Testis (tissue), 2 donors: ENCODE measurements at regions not wholly inside any gene's neighbourhood (a gene's known extent, or its start where the extent isn't known, plus 50 kb on each side); places are given as distances from the start of the nearest gene placed in this dataset.

Experiments
- DNase-seq: peaks from one replicate; pipeline ENCODE4 v3.0.0-alpha.2; 2019
- H3K27ac ChIP-seq, 2 donors: fragments of 200-600 bp; sonication (generic); one replicate each; pipeline ENCODE4 v1.5.1; 2019
- H3K27me3 ChIP-seq: fragments of 200-600 bp; sonication (generic); one replicate; pipeline ENCODE4 v1.5.1; 2019
- H3K36me3 ChIP-seq: fragments of 200-600 bp; sonication (generic); one replicate; pipeline ENCODE4 v1.5.1; 2017; ENCODE audit warnings: low read depth; ENCODE audit errors: missing control alignments
- H3K4me1 ChIP-seq: fragments of 200-600 bp; sonication (generic); one replicate; pipeline ENCODE4 v1.5.1; 2019
- H3K4me3 ChIP-seq, 2 donors: fragments of 200-600 bp; sonication (generic); one replicate each; pipeline ENCODE4 v1.5.1; 2017 to 2019
- H3K9me3 ChIP-seq: fragments of 200-600 bp; sonication (generic); one replicate; pipeline ENCODE4 v1.5.1; 2017
- POLR2A ChIP-seq: fragments of 450-650 bp; IDR thresholded peaks from one replicate; pipeline ENCODE4 v1.6.1; 2017; ENCODE audit warnings: antibody characterized with exemption, mild to moderate bottlenecking, moderate library complexity
- WGBS, 2 donors: methylation state at CpG; one replicate each; pipeline ENCODE4 v1.1.5; 2018; 5-methylcytosine and 5-hydroxymethylcytosine counted together
- intact Hi-C: fragments of 100-400 bp; cut with DNase I; formaldehyde crosslinking; loops from one replicate; pipeline ENCODE4 v1.15.1; 2023; ENCODE audit warnings: low total_unique reads
- TF ChIP-seq, protein P1 (sequence below), 3 experiments: fragments of 450-650 bp in 2 of 3; fragments of 200-600 bp in 1 of 3; sonication (generic) in 1 of 3; IDR thresholded peaks; one replicate each; pipeline ENCODE4 v1.5.1; 2016 to 2019; ENCODE audit warnings: antibody characterized with exemption in 3 of 3, mild to moderate bottlenecking in 2 of 3, moderate library complexity in 1 of 3

DNA sequence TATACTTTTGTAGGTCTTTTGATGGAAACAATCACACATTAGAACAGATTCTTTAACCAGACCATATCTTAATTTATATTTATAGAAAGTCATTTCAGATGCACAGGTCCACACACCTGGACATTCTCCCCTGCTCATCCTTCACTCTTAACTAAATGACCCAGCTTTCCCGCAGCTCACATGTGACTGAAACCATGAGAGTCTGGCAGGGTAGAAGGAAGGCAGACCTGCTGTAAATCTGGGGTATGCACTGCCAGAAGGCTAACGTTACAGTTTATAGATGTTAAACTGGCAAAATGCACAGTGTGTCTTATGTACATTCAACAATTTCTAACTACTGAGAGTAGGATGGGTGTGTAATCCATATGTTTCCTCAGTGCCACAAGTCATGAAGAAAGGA, 359.5 kb upstream of the SPTLC3 start:
- no peak for DNase-seq
- intact Hi-C loops, result no loop called here
- TF ChIP-seq POLR2A, result no peak
- TF ChIP-seq, protein P1, sequence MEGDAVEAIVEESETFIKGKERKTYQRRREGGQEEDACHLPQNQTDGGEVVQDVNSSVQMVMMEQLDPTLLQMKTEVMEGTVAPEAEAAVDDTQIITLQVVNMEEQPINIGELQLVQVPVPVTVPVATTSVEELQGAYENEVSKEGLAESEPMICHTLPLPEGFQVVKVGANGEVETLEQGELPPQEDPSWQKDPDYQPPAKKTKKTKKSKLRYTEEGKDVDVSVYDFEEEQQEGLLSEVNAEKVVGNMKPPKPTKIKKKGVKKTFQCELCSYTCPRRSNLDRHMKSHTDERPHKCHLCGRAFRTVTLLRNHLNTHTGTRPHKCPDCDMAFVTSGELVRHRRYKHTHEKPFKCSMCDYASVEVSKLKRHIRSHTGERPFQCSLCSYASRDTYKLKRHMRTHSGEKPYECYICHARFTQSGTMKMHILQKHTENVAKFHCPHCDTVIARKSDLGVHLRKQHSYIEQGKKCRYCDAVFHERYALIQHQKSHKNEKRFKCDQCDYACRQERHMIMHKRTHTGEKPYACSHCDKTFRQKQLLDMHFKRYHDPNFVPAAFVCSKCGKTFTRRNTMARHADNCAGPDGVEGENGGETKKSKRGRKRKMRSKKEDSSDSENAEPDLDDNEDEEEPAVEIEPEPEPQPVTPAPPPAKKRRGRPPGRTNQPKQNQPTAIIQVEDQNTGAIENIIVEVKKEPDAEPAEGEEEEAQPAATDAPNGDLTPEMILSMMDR (IDR thresholded peaks at IDR 0.05), result no peak
- H3K36me3 ChIP-seq, result no peaks in the 10 kb centered on the region
- no peak overlapping the region for H3K27ac ChIP-seq
- no peak overlapping the region for H3K4me3 ChIP-seq
- no peaks in the 10 kb centered on the region for H3K27me3 ChIP-seq
- WGBS, 2 donors, result 75 to 79% methylated on average over 2 of the region's 2 CpGs
- H3K9me3 ChIP-seq, result no peaks in the 10 kb centered on the region
- no peaks in the 10 kb centered on the region for H3K4me1 ChIP-seq

DNA sequence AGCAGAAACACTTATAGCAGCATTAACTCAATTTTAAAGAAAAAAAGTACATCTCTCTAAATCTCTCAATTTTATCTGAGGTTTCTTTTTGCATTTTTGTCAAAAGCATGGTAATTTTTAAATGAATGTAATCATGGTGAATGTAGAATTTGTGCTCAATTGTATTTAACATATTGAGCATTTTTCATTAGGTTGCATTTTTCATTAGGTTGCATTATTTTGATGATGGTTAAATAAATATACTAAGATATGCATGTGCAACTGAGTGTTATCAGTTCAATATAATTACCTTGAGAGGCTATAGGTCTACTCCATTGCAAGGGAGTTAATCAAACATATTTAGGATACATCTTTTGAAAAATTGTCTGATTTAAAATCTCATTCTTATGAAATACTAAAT, 355.1 kb upstream of the SPTLC3 start:
- Histone ChIP-seq H3K4me3 (no peak overlapping the region), H3K9me3 (no peaks in the 10 kb centered on the region), H3K4me1 (no peaks in the 10 kb centered on the region), H3K27ac (no peak overlapping the region), H3K36me3 (no peaks in the 10 kb centered on the region), H3K27me3 (no peaks in the 10 kb centered on the region)
- DNase-seq, result no peak
- TF ChIP-seq POLR2A, result no peak
- TF ChIP-seq, protein P1 (IDR thresholded peaks at IDR 0.05), result no peak
- intact Hi-C loops, result no loop called here

DNA sequence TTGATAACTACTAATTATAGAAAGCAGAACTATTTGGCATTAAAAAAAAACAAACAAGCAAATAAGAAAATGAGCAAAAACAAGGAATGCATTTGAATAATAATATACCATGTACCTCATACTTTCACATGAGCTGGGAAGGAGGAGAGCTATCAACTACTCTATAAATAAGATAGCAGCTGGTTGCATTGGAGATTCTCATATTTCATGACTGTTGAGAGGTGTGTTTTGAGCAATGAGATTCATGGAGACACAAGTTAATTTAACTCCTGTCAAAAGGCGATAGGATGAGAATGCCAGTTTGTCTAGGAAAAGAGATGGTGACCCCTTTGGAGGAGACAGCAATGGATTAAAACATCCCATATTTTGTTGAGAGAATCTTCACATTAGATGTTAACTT, 348.8 kb upstream of the SPTLC3 start:
- Histone ChIP-seq H3K27ac (no peak overlapping the region), H3K4me1 (no peaks in the 10 kb centered on the region), H3K9me3 (no peaks in the 10 kb centered on the region), H3K36me3 (no peaks in the 10 kb centered on the region), H3K27me3 (no peaks in the 10 kb centered on the region), H3K4me3 (no peak overlapping the region)
- WGBS, 2 donors, result 74 to 88% methylated on average over 1 of the region's 1 CpG
- DNase-seq, result no peak
- intact Hi-C loops, result no loop called here
- TF ChIP-seq, protein P1 (IDR thresholded peaks at IDR 0.05), result no peak
- no peak for TF ChIP-seq POLR2A

DNA sequence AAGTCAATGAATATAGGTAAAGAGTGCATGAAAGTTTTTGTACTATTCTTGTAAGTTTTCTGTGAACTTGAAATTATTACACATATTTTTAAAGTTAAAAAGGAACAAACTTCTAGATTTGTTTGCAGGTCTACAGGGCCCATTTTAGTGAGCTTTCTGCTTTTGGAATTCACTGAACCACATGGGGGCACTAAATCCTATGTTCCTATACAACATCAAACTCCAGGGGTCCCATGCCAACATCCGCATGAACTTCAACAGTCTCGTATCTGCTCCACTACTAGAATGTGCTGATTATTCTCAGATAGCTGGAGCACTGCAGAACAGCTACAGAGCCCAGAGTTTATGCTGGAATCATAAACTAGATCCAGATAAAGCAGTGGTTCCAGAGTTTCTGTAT, 347.9 kb upstream of the SPTLC3 start:
- no peak overlapping the region for H3K27ac ChIP-seq
- no peaks in the 10 kb centered on the region for H3K36me3 ChIP-seq
- no peaks in the 10 kb centered on the region for H3K27me3 ChIP-seq
- DNase-seq, result peak; percentile 43
- TF ChIP-seq POLR2A, result no peak
- TF ChIP-seq, protein P1 (IDR thresholded peaks at IDR 0.05), result peak in 1 of 3 experiments; percentile 24
- intact Hi-C loops, result no loop called here
- 42 to 48% methylated on average over 2 of the region's 2 CpGs for WGBS, 2 donors
- no peaks in the 10 kb centered on the region for H3K9me3 ChIP-seq
- H3K4me3 ChIP-seq, result no peak overlapping the region
- no peaks in the 10 kb centered on the region for H3K4me1 ChIP-seq

DNA sequence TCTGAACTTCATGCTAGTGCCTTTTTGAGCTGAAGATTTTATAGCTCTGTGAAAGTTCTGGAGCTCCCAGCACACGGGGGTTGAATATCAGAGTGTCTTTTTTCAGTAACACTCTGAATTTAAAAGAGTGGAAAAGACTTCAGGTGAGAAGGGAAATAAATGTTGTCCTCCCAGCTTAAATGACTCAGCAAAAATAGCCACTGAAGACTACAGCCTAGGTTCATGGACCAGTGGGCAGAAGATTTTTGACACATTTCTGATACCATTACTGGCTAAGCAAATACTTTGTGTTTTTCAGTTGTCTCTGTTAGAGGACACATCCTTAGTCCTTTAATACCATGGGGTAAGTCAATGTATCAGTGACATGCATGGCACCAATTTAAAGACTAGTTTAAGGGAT, 338.5 kb upstream of the SPTLC3 start:
- no peaks in the 10 kb centered on the region for H3K27me3 ChIP-seq
- intact Hi-C loops, result no loop called here
- no peak overlapping the region for H3K27ac ChIP-seq
- TF ChIP-seq POLR2A, result no peak
- TF ChIP-seq, protein P1 (IDR thresholded peaks at IDR 0.05), result no peak
- WGBS, 2 donors, result 67 to 69% methylated on average over 1 of the region's 1 CpG
- no peaks in the 10 kb centered on the region for H3K4me1 ChIP-seq
- no peaks in the 10 kb centered on the region for H3K36me3 ChIP-seq
- no peak overlapping the region for H3K4me3 ChIP-seq
- H3K9me3 ChIP-seq, result no peaks in the 10 kb centered on the region
- no peak for DNase-seq
